ENCODE measurements at regions not wholly inside any gene's neighbourhood (a gene's known extent, or its start where the extent isn't known, plus 50 kb on each side); places are given as distances from the start of the nearest gene placed in this dataset.

GRCh38 chr18:52054324-52054723 is 285.7 kb upstream of the DCC start:
- Mint-ChIP-seq H3K27me3 (no peaks in the 10 kb centered on the region), H3K9me3 (ENCODE audit: low read depth) (peaks cover 3% of the 10 kb centered on the region), H3K36me3 (no peaks in the 10 kb centered on the region)

GRCh38 chr18:52060607-52061304 is 279.2 kb upstream of the DCC start:
- CTCF ChIA-PET: interaction anchor here (1.1 kb wide), 1 partner anchor 14 kb away, joined by 3 read pairs; no protein-coding TSS in a partner anchor
- H3K4me3 Mint-ChIP-seq: no peak overlapping the region
- no peaks in the 10 kb centered on the region for H3K27me3 Mint-ChIP-seq
- no peak overlapping the region for H3K27ac Mint-ChIP-seq
- H3K9me3 Mint-ChIP-seq (ENCODE audit: low read depth): peaks cover 6% of the 10 kb centered on the region
- no peak for DNase-seq
- no peaks in the 10 kb centered on the region for H3K36me3 Mint-ChIP-seq
- ATAC-seq: no peak
- no peaks in the 10 kb centered on the region for H3K4me1 Mint-ChIP-seq

More at GRCh38 chr18:52054324-52054723, 285.7 kb upstream of the DCC start:
- Mint-ChIP-seq H3K27ac (no peak overlapping the region), H3K4me1 (no peaks in the 10 kb centered on the region), H3K4me3 (no peak overlapping the region)
- CTCF ChIA-PET: no interaction called here
- no peak for ATAC-seq
- DNase-seq: no peak

- ATAC-seq: no peak
These were observed 276.1 kb upstream of the DCC start for GRCh38 chr18:52063923-52064322.

GRCh38 chr18:52069201-52069600 is 270.8 kb upstream of the DCC start:
- no peak for ATAC-seq
- Mint-ChIP-seq H3K9me3 (ENCODE audit: low read depth) (peaks cover 12% of the 10 kb centered on the region), H3K27me3 (no peaks in the 10 kb centered on the region), H3K4me3 (no peak overlapping the region), H3K4me1 (no peaks in the 10 kb centered on the region), H3K27ac (no peak overlapping the region), H3K36me3 (no peaks in the 10 kb centered on the region)
- DNase-seq: no peak
- CTCF ChIA-PET: no interaction called here

More at GRCh38 chr18:52063923-52064322, 276.1 kb upstream of the DCC start:
- Mint-ChIP-seq H3K4me1 (no peaks in the 10 kb centered on the region), H3K27ac (no peak overlapping the region), H3K4me3 (no peak overlapping the region), H3K27me3 (no peaks in the 10 kb centered on the region), H3K9me3 (ENCODE audit: low read depth) (peaks cover 10% of the 10 kb centered on the region), H3K36me3 (no peaks in the 10 kb centered on the region)
- DNase-seq: no peak
- CTCF ChIA-PET: no interaction called here

GRCh38 chr18:52070291-52070756 is 269.7 kb upstream of the DCC start:
- no peak for ATAC-seq
- no peaks in the 10 kb centered on the region for H3K4me1 Mint-ChIP-seq
- CTCF ChIA-PET: no interaction called here
- H3K27me3 Mint-ChIP-seq: no peaks in the 10 kb centered on the region
- no peak overlapping the region for H3K4me3 Mint-ChIP-seq
- no peak overlapping the region for H3K27ac Mint-ChIP-seq
- H3K36me3 Mint-ChIP-seq: no peaks in the 10 kb centered on the region
- DNase-seq: no peak
- H3K9me3 Mint-ChIP-seq (ENCODE audit: low read depth): peaks cover 15% of the 10 kb centered on the region

- H3K27ac Mint-ChIP-seq: no peak overlapping the region
- DNase-seq: no peak
- no peaks in the 10 kb centered on the region for H3K36me3 Mint-ChIP-seq
- H3K4me1 Mint-ChIP-seq: no peaks in the 10 kb centered on the region
- H3K4me3 Mint-ChIP-seq: no peak overlapping the region
- no peaks in the 10 kb centered on the region for H3K27me3 Mint-ChIP-seq
- CTCF ChIA-PET: no interaction called here
- ATAC-seq: no peak
- peaks cover 3% of the 10 kb centered on the region for H3K9me3 Mint-ChIP-seq (ENCODE audit: low read depth)
These were observed 262.6 kb upstream of the DCC start for GRCh38 chr18:52077251-52077983.

GRCh38 chr18:52082246-52082645 is 257.8 kb upstream of the DCC start:
- Mint-ChIP-seq H3K27me3 (no peaks in the 10 kb centered on the region), H3K4me1 (no peaks in the 10 kb centered on the region), H3K36me3 (no peaks in the 10 kb centered on the region), H3K9me3 (ENCODE audit: low read depth) (peaks cover 3% of the 10 kb centered on the region), H3K27ac (no peak overlapping the region), H3K4me3 (no peak overlapping the region)
- DNase-seq (no peak), ATAC-seq (no peak)
- CTCF ChIA-PET: no interaction called here

GRCh38 chr18:52087140-52087539 is 252.9 kb upstream of the DCC start:
- DNase-seq (no peak), ATAC-seq (no peak)
- Mint-ChIP-seq H3K4me3 (no peak overlapping the region), H3K9me3 (ENCODE audit: low read depth) (peaks cover 3% of the 10 kb centered on the region), H3K27me3 (no peaks in the 10 kb centered on the region), H3K4me1 (no peaks in the 10 kb centered on the region), H3K36me3 (no peaks in the 10 kb centered on the region), H3K27ac (no peak overlapping the region)
- CTCF ChIA-PET: no interaction called here

- Mint-ChIP-seq H3K9me3 (ENCODE audit: low read depth) (peaks cover 2% of the 10 kb centered on the region), H3K4me3 (no peak overlapping the region), H3K27ac (no peak overlapping the region), H3K36me3 (no peaks in the 10 kb centered on the region), H3K4me1 (no peaks in the 10 kb centered on the region), H3K27me3 (no peaks in the 10 kb centered on the region)
- CTCF ChIA-PET: no interaction called here
- no peak for ATAC-seq
- no peak for DNase-seq
These were observed 250.0 kb upstream of the DCC start for GRCh38 chr18:52090005-52090404.

GRCh38 chr18:52093171-52093570 is 246.8 kb upstream of the DCC start:
- no peak for DNase-seq
- no peak for ATAC-seq
- Mint-ChIP-seq H3K4me3 (no peak overlapping the region), H3K9me3 (ENCODE audit: low read depth) (peaks cover 2% of the 10 kb centered on the region), H3K27ac (no peak overlapping the region), H3K27me3 (no peaks in the 10 kb centered on the region), H3K36me3 (no peaks in the 10 kb centered on the region), H3K4me1 (no peaks in the 10 kb centered on the region)
- CTCF ChIA-PET: no interaction called here

GRCh38 chr18:52118684-52119083 is 221.3 kb upstream of the DCC start:
- Mint-ChIP-seq H3K4me1 (no peaks in the 10 kb centered on the region), H3K27ac (no peak overlapping the region), H3K27me3 (no peaks in the 10 kb centered on the region), H3K36me3 (no peaks in the 10 kb centered on the region), H3K4me3 (no peak overlapping the region), H3K9me3 (ENCODE audit: low read depth) (peaks cover 2% of the 10 kb centered on the region)
- DNase-seq (no peak), ATAC-seq (no peak)
- CTCF ChIA-PET: no interaction called here

- Mint-ChIP-seq H3K36me3 (no peaks in the 10 kb centered on the region), H3K9me3 (ENCODE audit: low read depth) (peaks cover 5% of the 10 kb centered on the region), H3K4me3 (no peak overlapping the region), H3K27me3 (no peaks in the 10 kb centered on the region), H3K4me1 (no peaks in the 10 kb centered on the region), H3K27ac (no peak overlapping the region)
- DNase-seq (no peak), ATAC-seq (no peak)
- CTCF ChIA-PET: no interaction called here
These were observed 209.2 kb upstream of the DCC start for GRCh38 chr18:52130624-52131301.

- ATAC-seq (no peak), DNase-seq (no peak)
- H3K4me1 Mint-ChIP-seq: no peaks in the 10 kb centered on the region
- no peak overlapping the region for H3K4me3 Mint-ChIP-seq
- no peaks in the 10 kb centered on the region for H3K36me3 Mint-ChIP-seq
- peaks cover 5% of the 10 kb centered on the region for H3K9me3 Mint-ChIP-seq (ENCODE audit: low read depth)
- H3K27me3 Mint-ChIP-seq: no peaks in the 10 kb centered on the region
- CTCF ChIA-PET: no interaction called here
- H3K27ac Mint-ChIP-seq: no peak overlapping the region
These were observed 208.2 kb upstream of the DCC start for GRCh38 chr18:52131845-52132244.

- H3K36me3 Mint-ChIP-seq: no peaks in the 10 kb centered on the region
- DNase-seq (no peak), ATAC-seq (no peak)
- H3K4me1 Mint-ChIP-seq: no peaks in the 10 kb centered on the region
- H3K4me3 Mint-ChIP-seq: no peak overlapping the region
- H3K9me3 Mint-ChIP-seq (ENCODE audit: low read depth): peaks cover 4% of the 10 kb centered on the region
- CTCF ChIA-PET: no interaction called here
- no peaks in the 10 kb centered on the region for H3K27me3 Mint-ChIP-seq
- H3K27ac Mint-ChIP-seq: no peak overlapping the region
These were observed 203.5 kb upstream of the DCC start for GRCh38 chr18:52136532-52136931.

Measured in activated CD8-positive, alpha-beta memory T cell treated with anti-CD3 and anti-CD28 coated beads, Interleukin-2, amount 10 ng/mL, durations not matched to agents 7 days and 5 days (primary cell).